Prostate gland (tissue), 2 donors: ENCODE measurements at regions not wholly inside any gene's neighbourhood (a gene's known extent, or its start where the extent isn't known, plus 50 kb on each side); places are given as distances from the start of the nearest gene placed in this dataset.

Experiments
- DNase-seq: peaks from one replicate; pipeline ENCODE4 v3.0.0-alpha.2; 2019; ENCODE audit warnings: low spot score
- H3K27ac ChIP-seq, 2 donors: fragments of 200-600 bp; sonication (generic); 2 replicates each; pipeline ENCODE4 v1.5.1; 2017 to 2019
- H3K27me3 ChIP-seq: fragments of 200-600 bp; sonication (generic); replicated peaks from 2 replicates; pipeline ENCODE4 v1.5.1; 2019; ENCODE audit not compliant: insufficient read depth
- H3K36me3 ChIP-seq, 2 donors: fragments of 200-600 bp; sonication (generic); 1 replicate in 1 of 2; 2 replicates in 1 of 2; pipeline versions ENCODE4 v1.5.1 to v1.8.1; 2017 to 2019
- H3K4me1 ChIP-seq: fragments of 200-600 bp; sonication (generic); replicated peaks from 2 replicates; pipeline ENCODE4 v1.5.1; 2019
- H3K4me3 ChIP-seq, 2 donors: fragments of 200-600 bp; sonication (generic); 2 replicates each; pipeline ENCODE4 v1.5.1; 2017 to 2019
- H3K9me3 ChIP-seq: fragments of 200-600 bp; sonication (generic); 2 replicates; pipeline ENCODE4 v1.5.1; 2017
- CTCF ChIP-seq, 4 experiments: fragments of 200-600 bp in 2 of 4; fragments of 450-650 bp in 2 of 4; sonication (generic) in 2 of 4; IDR thresholded peaks; 1 replicate in 3 of 4; 2 replicates in 1 of 4; pipeline ENCODE4 v1.5.1; 2016 to 2019; ENCODE audit warnings: antibody characterized with exemption in 4 of 4, mild to moderate bottlenecking in 2 of 4, moderate library complexity in 2 of 4
- POLR2A ChIP-seq: fragments of 450-650 bp; IDR thresholded peaks from one replicate; pipeline ENCODE4 v1.6.1; 2016; ENCODE audit warnings: antibody characterized with exemption, mild to moderate bottlenecking
- POLR2AphosphoS5 ChIP-seq: sonication (generic); formaldehyde crosslinking; IDR thresholded peaks from one replicate; pipeline ENCODE4 v1.6.1; 2017; ENCODE audit warnings: antibody characterized with exemption
- WGBS: methylation state at CpG from one replicate; pipeline ENCODE4 v1.1.5; 2018; 5-methylcytosine and 5-hydroxymethylcytosine counted together
- intact Hi-C: fragments of 100-400 bp; cut with DNase I; formaldehyde crosslinking; loops from one replicate; pipeline ENCODE4 v1.14.2; 2022

- no peak for DNase-seq
- H3K36me3 ChIP-seq = no peaks in the 10 kb centered on the region
- intact Hi-C loops = no loop called here
- TF ChIP-seq POLR2A (no peak), POLR2AphosphoS5 (no peak), CTCF (IDR thresholded peaks at IDR 0.05) (no peak)
- no peaks in the 10 kb centered on the region for H3K9me3 ChIP-seq
- H3K27ac ChIP-seq = no peak overlapping the region
- no peaks in the 10 kb centered on the region for H3K4me1 ChIP-seq
- H3K4me3 ChIP-seq = no peak overlapping the region
- H3K27me3 ChIP-seq = no peaks in the 10 kb centered on the region
These were observed 283.8 kb upstream of the C11orf87 start for GRCh38 chr11:109138196-109138595.

- Histone ChIP-seq H3K27ac (no peak overlapping the region), H3K4me1 (no peaks in the 10 kb centered on the region), H3K27me3 (no peaks in the 10 kb centered on the region), H3K9me3 (no peaks in the 10 kb centered on the region), H3K4me3 (no peak overlapping the region), H3K36me3 (no peaks in the 10 kb centered on the region)
- intact Hi-C loops = no loop called here
- DNase-seq = no peak
- no peak for TF ChIP-seq POLR2AphosphoS5
- no peak for TF ChIP-seq CTCF (IDR thresholded peaks at IDR 0.05)
- TF ChIP-seq POLR2A = no peak
These were observed 281.6 kb upstream of the C11orf87 start for GRCh38 chr11:109140426-109140825.

GRCh38 chr11:109140857-109141515 is 281.0 kb upstream of the C11orf87 start:
- Histone ChIP-seq H3K36me3 (no peaks in the 10 kb centered on the region), H3K9me3 (no peaks in the 10 kb centered on the region), H3K4me3 (no peak overlapping the region), H3K27ac (no peak overlapping the region), H3K4me1 (no peaks in the 10 kb centered on the region), H3K27me3 (no peaks in the 10 kb centered on the region)
- WGBS = 81% methylated on average over 3 of the region's 3 CpGs
- no peak for DNase-seq
- intact Hi-C loops = no loop called here
- TF ChIP-seq POLR2AphosphoS5 (no peak), POLR2A (no peak), CTCF (IDR thresholded peaks at IDR 0.05) (no peak)

- intact Hi-C loops = no loop called here
- no peak overlapping the region for H3K27ac ChIP-seq
- TF ChIP-seq POLR2A (no peak), POLR2AphosphoS5 (no peak), CTCF (IDR thresholded peaks at IDR 0.05) (no peak)
- no peaks in the 10 kb centered on the region for H3K36me3 ChIP-seq
- no peak overlapping the region for H3K4me3 ChIP-seq
- no peak for DNase-seq
- H3K27me3 ChIP-seq = no peaks in the 10 kb centered on the region
- 93% methylated on average over 14 of the region's 14 CpGs for WGBS
- no peaks in the 10 kb centered on the region for H3K4me1 ChIP-seq
- H3K9me3 ChIP-seq = no peaks in the 10 kb centered on the region
These were observed 276.7 kb upstream of the C11orf87 start for GRCh38 chr11:109145287-109145686.

- H3K27ac ChIP-seq = no peak overlapping the region
- no peaks in the 10 kb centered on the region for H3K27me3 ChIP-seq
- H3K36me3 ChIP-seq = no peaks in the 10 kb centered on the region
- no peaks in the 10 kb centered on the region for H3K4me1 ChIP-seq
- intact Hi-C loops = no loop called here
- no peaks in the 10 kb centered on the region for H3K9me3 ChIP-seq
- TF ChIP-seq POLR2A (no peak), CTCF (IDR thresholded peaks at IDR 0.05) (no peak), POLR2AphosphoS5 (no peak)
- H3K4me3 ChIP-seq = no peak overlapping the region
- no peak for DNase-seq
These were observed 274.3 kb upstream of the C11orf87 start for GRCh38 chr11:109147726-109148125.
